Testis (tissue), 2 donors: ENCODE measurements at regions not wholly inside any gene's neighbourhood (a gene's known extent, or its start where the extent isn't known, plus 50 kb on each side); places are given as distances from the start of the nearest gene placed in this dataset.

Experiments
- DNase-seq: peaks from one replicate; pipeline ENCODE4 v3.0.0-alpha.2; 2019
- H3K27ac ChIP-seq, 2 donors: fragments of 200-600 bp; sonication (generic); one replicate each; pipeline ENCODE4 v1.5.1; 2019
- H3K27me3 ChIP-seq: fragments of 200-600 bp; sonication (generic); one replicate; pipeline ENCODE4 v1.5.1; 2019
- H3K36me3 ChIP-seq: fragments of 200-600 bp; sonication (generic); one replicate; pipeline ENCODE4 v1.5.1; 2017; ENCODE audit warnings: low read depth; ENCODE audit errors: missing control alignments
- H3K4me1 ChIP-seq: fragments of 200-600 bp; sonication (generic); one replicate; pipeline ENCODE4 v1.5.1; 2019
- H3K4me3 ChIP-seq, 2 donors: fragments of 200-600 bp; sonication (generic); one replicate each; pipeline ENCODE4 v1.5.1; 2017 to 2019
- H3K9me3 ChIP-seq: fragments of 200-600 bp; sonication (generic); one replicate; pipeline ENCODE4 v1.5.1; 2017
- CTCF ChIP-seq, 3 experiments: fragments of 450-650 bp in 2 of 3; fragments of 200-600 bp in 1 of 3; sonication (generic) in 1 of 3; IDR thresholded peaks; one replicate each; pipeline ENCODE4 v1.5.1; 2016 to 2019; ENCODE audit warnings: antibody characterized with exemption in 3 of 3, mild to moderate bottlenecking in 2 of 3, moderate library complexity in 1 of 3
- POLR2A ChIP-seq: fragments of 450-650 bp; IDR thresholded peaks from one replicate; pipeline ENCODE4 v1.6.1; 2017; ENCODE audit warnings: antibody characterized with exemption, mild to moderate bottlenecking, moderate library complexity
- WGBS, 2 donors: methylation state at CpG; one replicate each; pipeline ENCODE4 v1.1.5; 2018; 5-methylcytosine and 5-hydroxymethylcytosine counted together
- intact Hi-C: fragments of 100-400 bp; cut with DNase I; formaldehyde crosslinking; loops from one replicate; pipeline ENCODE4 v1.15.1; 2023; ENCODE audit warnings: low total_unique reads

- Histone ChIP-seq H3K4me3 (no peak overlapping the region), H3K27me3 (no peaks in the 10 kb centered on the region), H3K4me1 (no peaks in the 10 kb centered on the region), H3K36me3 (no peaks in the 10 kb centered on the region), H3K9me3 (no peaks in the 10 kb centered on the region), H3K27ac (no peak overlapping the region)
- DNase-seq: no peak
- no peak for TF ChIP-seq CTCF (IDR thresholded peaks at IDR 0.05)
- TF ChIP-seq POLR2A: no peak
- intact Hi-C loops: no loop called here
- WGBS, 2 donors: 55 to 81% methylated on average over 1 of the region's 1 CpG
Observed at GRCh38 chr12:67742461-67742860, 93.9 kb downstream of the DYRK2 start.

DNA sequence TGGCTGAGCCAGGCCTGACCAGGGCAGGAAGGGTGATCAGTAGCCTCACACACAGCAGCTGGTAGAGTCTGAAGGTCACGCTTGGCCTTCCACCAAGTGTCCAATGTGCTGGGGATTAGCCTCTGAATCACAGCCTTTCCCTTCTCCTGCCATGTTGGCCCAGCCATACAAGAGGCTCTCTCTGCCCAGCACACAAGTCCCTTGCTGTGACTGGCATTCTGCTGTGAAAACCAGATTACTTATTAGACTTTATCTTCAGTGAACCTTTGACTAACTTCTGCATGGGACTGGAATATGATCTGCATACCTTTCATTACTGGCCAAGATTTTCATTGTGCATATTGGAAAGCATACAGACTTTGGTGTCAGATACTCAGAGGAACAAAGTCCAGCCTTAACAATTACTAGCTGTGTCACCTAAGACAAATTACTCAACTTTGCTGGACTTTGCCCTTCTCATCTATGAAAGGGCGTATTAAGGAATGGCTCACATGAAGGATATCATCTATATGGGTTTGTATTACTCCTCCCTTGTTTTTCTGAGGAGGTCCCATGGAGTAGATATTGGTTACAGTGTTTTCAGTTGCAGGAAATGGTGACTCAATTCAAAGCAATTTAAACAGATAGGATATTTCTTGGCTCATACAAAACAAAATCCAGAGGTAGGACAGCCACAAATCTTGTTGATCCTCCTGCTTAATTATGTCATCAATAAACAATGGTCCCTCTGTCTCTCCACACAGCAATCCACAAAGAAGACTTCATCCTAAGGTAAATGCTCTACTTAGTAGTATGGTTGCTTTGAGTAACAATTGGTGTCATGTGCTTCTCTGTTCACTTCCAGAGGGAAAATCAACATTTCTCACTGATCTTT, 99.6 kb downstream of the DYRK2 start:
- Histone ChIP-seq H3K4me1 (no peaks in the 10 kb centered on the region), H3K9me3 (no peaks in the 10 kb centered on the region), H3K27me3 (no peaks in the 10 kb centered on the region), H3K27ac (no peak overlapping the region), H3K36me3 (no peaks in the 10 kb centered on the region), H3K4me3 (no peak overlapping the region)
- TF ChIP-seq POLR2A (no peak), CTCF (IDR thresholded peaks at IDR 0.05) (no peak)
- no peak for DNase-seq
- intact Hi-C loops: no loop called here
- WGBS, 2 donors: 91 to 95% methylated on average over 2 of the region's 2 CpGs

DNA sequence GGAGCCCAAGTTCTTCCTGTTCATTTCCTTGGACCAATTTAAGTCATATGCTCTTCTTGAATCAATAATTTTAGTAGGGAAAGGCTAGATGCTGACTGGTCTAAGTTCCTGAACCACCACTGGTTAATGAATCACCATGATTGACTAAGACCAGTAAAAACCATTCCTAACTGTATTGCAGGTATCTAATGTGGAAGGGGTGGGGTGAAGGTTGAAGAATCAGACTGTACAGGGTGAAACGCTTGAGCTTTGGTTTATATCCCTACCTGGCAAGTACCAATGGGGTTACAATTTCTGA, 100.1 kb downstream of the DYRK2 start:
- WGBS, 2 donors: 71 to 90% methylated on average over 1 of the region's 1 CpG
- Histone ChIP-seq H3K27ac (no peak overlapping the region), H3K9me3 (no peaks in the 10 kb centered on the region), H3K36me3 (no peaks in the 10 kb centered on the region), H3K4me3 (no peak overlapping the region), H3K4me1 (no peaks in the 10 kb centered on the region), H3K27me3 (no peaks in the 10 kb centered on the region)
- DNase-seq: no peak
- intact Hi-C loops: no loop called here
- no peak for TF ChIP-seq CTCF (IDR thresholded peaks at IDR 0.05)
- no peak for TF ChIP-seq POLR2A

DNA sequence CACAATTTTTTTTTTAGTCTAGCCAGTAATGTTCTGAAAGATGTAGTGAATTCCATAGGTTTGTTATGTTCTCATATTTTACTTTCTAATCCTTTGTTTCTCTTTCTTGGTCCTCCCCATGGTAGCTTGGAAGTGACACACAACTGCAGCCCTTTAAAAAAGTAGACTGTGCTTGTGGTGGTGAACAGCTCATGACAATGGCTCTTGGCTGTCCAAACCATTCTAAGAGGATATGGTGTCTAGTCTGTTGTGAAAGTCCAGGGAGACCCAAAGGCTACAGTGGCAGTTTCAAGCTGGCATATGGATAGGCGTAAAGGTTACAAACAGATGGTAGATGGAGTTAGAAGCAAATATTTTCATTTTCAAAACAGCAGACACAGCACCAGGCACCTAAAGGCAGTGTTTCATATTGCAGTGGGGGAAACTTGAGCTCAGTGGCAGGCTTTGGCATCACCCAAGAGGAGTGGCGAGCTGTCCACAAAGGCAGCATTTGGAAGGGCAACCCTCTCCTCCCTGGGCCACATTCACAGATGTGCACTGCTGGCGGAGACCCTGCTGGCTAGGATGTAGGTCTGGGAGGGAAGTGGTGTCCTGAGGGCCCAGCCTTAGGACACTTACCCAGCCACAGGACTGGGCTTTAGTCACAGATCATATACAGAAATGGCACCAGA, 102.1 kb downstream of the DYRK2 start:
- no peaks in the 10 kb centered on the region for H3K27me3 ChIP-seq
- H3K27ac ChIP-seq: no peak overlapping the region
- no peaks in the 10 kb centered on the region for H3K4me1 ChIP-seq
- whole genome bisulfite sequencing, 2 donors: 87 to 94% methylated on average over 3 of the region's 3 CpGs
- H3K4me3 ChIP-seq: no peak overlapping the region
- intact Hi-C loops: no loop called here
- no peaks in the 10 kb centered on the region for H3K9me3 ChIP-seq
- no peaks in the 10 kb centered on the region for H3K36me3 ChIP-seq
- DNase-seq: no peak
- TF ChIP-seq CTCF (IDR thresholded peaks at IDR 0.05) (no peak), POLR2A (no peak)
